ENCODE measurements at regions not wholly inside any gene's neighbourhood (a gene's known extent, or its start where the extent isn't known, plus 50 kb on each side); places are given as distances from the start of the nearest gene placed in this dataset.

DNA sequence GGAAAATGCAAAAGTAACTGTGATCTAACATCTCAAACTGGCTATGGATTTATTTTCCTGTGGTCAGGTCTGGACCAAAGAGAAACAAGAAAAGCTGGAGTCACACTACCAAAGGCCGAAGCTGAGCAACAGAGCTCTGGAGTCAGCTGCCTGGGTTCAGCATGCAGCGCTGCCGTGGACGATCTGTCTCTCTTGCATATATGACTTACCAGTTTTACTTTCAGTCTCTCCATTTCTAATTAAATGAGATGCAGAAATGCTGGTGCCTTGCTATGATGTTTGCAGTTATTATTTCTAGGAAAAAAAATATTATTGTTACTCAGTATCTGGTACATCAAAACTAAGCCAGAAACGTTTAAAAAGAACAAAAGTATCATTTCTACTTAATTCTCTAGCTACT is 813.2 kb downstream of the RNF144A start:
- no peak overlapping the region for H3K4me3 ChIP-seq
- H3K9me2 ChIP-seq (ENCODE audit: insufficient read depth): no peaks in the 10 kb centered on the region
- peaks cover 8% of the 10 kb centered on the region; the same call in 1 of the 2 replicates for H3K4me1 ChIP-seq (ENCODE audit: insufficient read depth)
- no peaks in the 10 kb centered on the region for H3K27me3 ChIP-seq (replicated peaks; ENCODE audit: insufficient read depth)
- no peaks in the 10 kb centered on the region for H3K36me3 ChIP-seq (ENCODE audit: low read depth)
- no peak overlapping the region for H3K9ac ChIP-seq
- no peak overlapping the region for H3K27ac ChIP-seq
- no peak for DNase-seq
- 81 to 82% methylated on average over 5 of the region's 5 CpGs for WGBS, 2 experiments (ENCODE audit: low coverage in 1 of 2, low lambda C conversion rate in 2 of 2, missing lambda C conversion rate in 2 of 2)
- H3K79me2 ChIP-seq (ENCODE audit: insufficient read depth): no peaks in the 10 kb centered on the region
- TF ChIP-seq EZH2 (IDR thresholded peaks at IDR 0.05; ENCODE audit: insufficient read depth, poor library complexity, severe bottlenecking) (no peak), EZH2phosphoT487 (IDR thresholded peaks at IDR 0.05; ENCODE audit: insufficient read depth, low read depth) (no peak)
- H3K4me2 ChIP-seq (ENCODE audit: unreplicated experiment): no peak overlapping the region
- in situ Hi-C loops (cut with MboI): no loop called here
- H2AFZ ChIP-seq: no peak overlapping the region
- H4K20me1 ChIP-seq (ENCODE audit: insufficient read depth): no peaks in the 10 kb centered on the region
- H3F3A ChIP-seq (ENCODE audit: insufficient read depth): no peaks in the 10 kb centered on the region
- no peaks in the 10 kb centered on the region for H3K9me3 ChIP-seq (ENCODE audit: low read depth)

DNA sequence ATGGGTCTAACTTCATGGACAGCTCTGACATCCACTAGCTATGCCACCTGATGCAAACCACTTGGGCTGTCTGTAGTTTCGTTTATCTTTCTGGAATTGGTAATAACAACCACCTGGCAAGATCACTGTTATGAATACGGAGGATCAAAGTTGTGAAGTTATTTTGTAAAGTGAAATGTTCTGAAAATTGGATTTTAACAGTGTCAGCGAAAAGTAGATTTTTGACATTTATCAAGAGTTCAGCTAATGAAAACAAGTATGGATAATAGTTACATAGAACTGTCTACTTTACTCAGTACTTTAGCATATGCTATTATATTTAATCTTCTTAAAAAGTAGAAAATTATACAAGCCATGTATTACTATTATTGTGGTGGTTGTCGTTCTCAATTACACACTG is 813.8 kb downstream of the RNF144A start:
- Histone ChIP-seq H3K9me2 (ENCODE audit: insufficient read depth) (no peaks in the 10 kb centered on the region), H4K20me1 (ENCODE audit: insufficient read depth) (no peaks in the 10 kb centered on the region), H3K36me3 (ENCODE audit: low read depth) (no peaks in the 10 kb centered on the region), H3K27ac (no peak overlapping the region), H3K79me2 (ENCODE audit: insufficient read depth) (no peaks in the 10 kb centered on the region), H3K4me2 (ENCODE audit: unreplicated experiment) (no peak overlapping the region), H3K4me3 (no peak overlapping the region), H3K4me1 (ENCODE audit: insufficient read depth) (peaks cover 2% of the 10 kb centered on the region; the same call in 1 of the 2 replicates), H3F3A (ENCODE audit: insufficient read depth) (no peaks in the 10 kb centered on the region), H2AFZ (no peak overlapping the region), H3K27me3 (replicated peaks; ENCODE audit: insufficient read depth) (no peaks in the 10 kb centered on the region), H3K9me3 (ENCODE audit: low read depth) (no peaks in the 10 kb centered on the region), H3K9ac (no peak overlapping the region)
- no peak for DNase-seq
- TF ChIP-seq EZH2phosphoT487 (IDR thresholded peaks at IDR 0.05; ENCODE audit: insufficient read depth, low read depth) (no peak), EZH2 (IDR thresholded peaks at IDR 0.05; ENCODE audit: insufficient read depth, poor library complexity, severe bottlenecking) (no peak)
- in situ Hi-C loops (cut with MboI): no loop called here
- 80 to 86% methylated on average over 4 of the region's 4 CpGs for WGBS, 2 experiments (ENCODE audit: low coverage in 1 of 2, low lambda C conversion rate in 2 of 2, missing lambda C conversion rate in 2 of 2)

DNA sequence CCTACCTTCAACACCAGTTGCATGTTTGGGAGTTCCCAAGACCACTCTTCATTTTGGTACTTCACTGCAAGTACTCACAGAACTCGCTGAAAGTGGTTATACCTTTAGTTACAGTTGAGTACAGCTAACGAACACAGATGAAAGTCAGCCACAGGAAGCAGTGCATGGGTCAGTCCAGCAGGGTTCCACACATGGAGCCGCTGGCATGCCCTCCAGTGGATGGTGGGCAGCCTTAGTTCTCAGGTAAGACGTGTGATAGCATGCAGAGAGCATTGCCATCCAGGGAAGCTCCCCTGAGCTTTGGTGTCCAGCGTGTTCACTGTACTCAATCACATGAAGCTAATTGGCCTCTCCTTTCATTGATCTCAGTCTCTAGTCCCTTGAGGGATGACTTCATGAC is 815.3 kb downstream of the RNF144A start:
- H3K79me2 ChIP-seq (ENCODE audit: insufficient read depth): no peaks in the 10 kb centered on the region
- WGBS, 2 experiments (ENCODE audit: low coverage in 1 of 2, low lambda C conversion rate in 2 of 2, missing lambda C conversion rate in 2 of 2): 83 to 93% methylated on average over 5 of the region's 5 CpGs
- no peak for TF ChIP-seq EZH2phosphoT487 (IDR thresholded peaks at IDR 0.05; ENCODE audit: insufficient read depth, low read depth)
- no peak for TF ChIP-seq EZH2 (IDR thresholded peaks at IDR 0.05; ENCODE audit: insufficient read depth, poor library complexity, severe bottlenecking)
- no peaks in the 10 kb centered on the region for H3K9me3 ChIP-seq (ENCODE audit: low read depth)
- no peak overlapping the region for H2AFZ ChIP-seq
- no peak for DNase-seq
- no peak overlapping the region for H3K4me2 ChIP-seq (ENCODE audit: unreplicated experiment)
- H3F3A ChIP-seq (ENCODE audit: insufficient read depth): no peaks in the 10 kb centered on the region
- H4K20me1 ChIP-seq (ENCODE audit: insufficient read depth): no peaks in the 10 kb centered on the region
- H3K36me3 ChIP-seq (ENCODE audit: low read depth): no peaks in the 10 kb centered on the region
- H3K4me1 ChIP-seq (ENCODE audit: insufficient read depth): peaks cover 12% of the 10 kb centered on the region
- no peaks in the 10 kb centered on the region for H3K9me2 ChIP-seq (ENCODE audit: insufficient read depth)
- H3K27ac ChIP-seq: no peak overlapping the region
- in situ Hi-C loops (cut with MboI): no loop called here
- H3K27me3 ChIP-seq (replicated peaks; ENCODE audit: insufficient read depth): no peaks in the 10 kb centered on the region
- H3K4me3 ChIP-seq: no peak overlapping the region
- H3K9ac ChIP-seq: no peak overlapping the region

DNA sequence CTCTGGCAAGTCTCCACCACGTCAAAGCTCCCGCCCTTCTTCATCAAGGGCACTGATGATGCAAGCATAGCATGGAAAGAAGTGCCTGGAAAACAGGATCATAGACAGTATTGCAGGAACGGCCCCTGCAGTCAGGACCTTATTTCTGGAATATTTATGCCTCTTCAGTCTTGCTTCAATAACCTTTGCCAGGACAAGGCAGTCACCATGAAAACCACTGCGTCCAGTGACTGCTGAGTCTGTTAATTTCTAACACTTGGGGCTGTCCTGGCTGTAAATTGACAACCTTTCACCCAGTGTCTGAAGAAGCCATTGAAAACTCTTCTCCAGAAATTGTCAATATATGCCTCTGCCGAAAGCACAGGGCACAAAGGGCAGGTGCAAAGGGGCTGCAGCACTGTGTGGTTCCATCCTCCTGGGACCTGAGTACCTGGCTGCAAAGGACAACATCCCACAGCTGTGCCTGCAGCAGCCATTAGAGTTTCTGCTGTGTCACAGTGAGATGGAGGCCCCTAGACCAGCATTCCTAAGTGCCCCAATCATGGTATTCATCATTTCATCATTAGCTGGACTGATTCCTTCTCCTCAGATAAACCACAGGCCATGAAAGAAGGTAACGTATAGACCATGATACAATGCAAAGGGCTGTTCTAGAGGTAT is 819.6 kb downstream of the RNF144A start:
- Histone ChIP-seq H3K4me3 (no peak overlapping the region), H3F3A (ENCODE audit: insufficient read depth) (0 out of 2 replicates have a peak, but pooled peaks cover 8% of the 10 kb centered on the region), H3K4me1 (ENCODE audit: insufficient read depth) (peaks cover 27% of the 10 kb centered on the region), H3K9me3 (ENCODE audit: low read depth) (no peaks in the 10 kb centered on the region), H3K27ac (peak overlapping the region; percentile 50), H3K9me2 (ENCODE audit: insufficient read depth) (no peaks in the 10 kb centered on the region), H3K9ac (0 out of 2 replicates have a peak overlapping the region, but pooled peaks have one; percentile 14), H2AFZ (peak overlapping the region; percentile 24), H4K20me1 (ENCODE audit: insufficient read depth) (no peaks in the 10 kb centered on the region), H3K4me2 (ENCODE audit: unreplicated experiment) (peak overlapping the region; percentile 26), H3K79me2 (ENCODE audit: insufficient read depth) (no peaks in the 10 kb centered on the region), H3K27me3 (replicated peaks; ENCODE audit: insufficient read depth) (no peaks in the 10 kb centered on the region), H3K36me3 (ENCODE audit: low read depth) (no peaks in the 10 kb centered on the region)
- DNase-seq: peak; percentile 73
- 56 to 70% methylated on average over 6 of the region's 6 CpGs for WGBS, 2 experiments (ENCODE audit: low coverage in 1 of 2, low lambda C conversion rate in 2 of 2, missing lambda C conversion rate in 2 of 2)
- TF ChIP-seq EZH2 (IDR thresholded peaks at IDR 0.05; ENCODE audit: insufficient read depth, poor library complexity, severe bottlenecking) (no peak), EZH2phosphoT487 (IDR thresholded peaks at IDR 0.05; ENCODE audit: insufficient read depth, low read depth) (no peak)
- in situ Hi-C loops (cut with MboI): no loop called here

Measured in GM23248 (cell line).